BE2C (cell line): ENCODE measurements at regions not wholly inside any gene's neighbourhood (a gene's known extent, or its start where the extent isn't known, plus 50 kb on each side); places are given as distances from the start of the nearest gene placed in this dataset.
A peak's percentile ranks its signal among the peaks of the same experiment; 100 is the strongest.

Experiments used
- DNase-seq: peaks from one replicate; pipeline ENCODE4 v3.0.0-alpha.2; 2020
- H3K27me3 ChIP-seq: fragments of 250-450 bp; sonication (Bioruptor Pico); 2 replicates; pipeline ENCODE4 v1.5.1; 2020; ENCODE audit warnings: mild to moderate bottlenecking
- H3K36me3 ChIP-seq: fragments of 250-450 bp; sonication (Bioruptor Pico); 2 replicates; pipeline ENCODE4 v1.5.1; 2020; ENCODE audit warnings: mild to moderate bottlenecking
- H3K4me1 ChIP-seq: fragments of 250-450 bp; sonication (Bioruptor Pico); 2 replicates; pipeline ENCODE4 v1.5.1; 2020
- H3K4me3 ChIP-seq: 2 replicates; pipeline ENCODE4 v1.5.1; 2011; ENCODE audit warnings: low read depth, low read length
- H3K9me3 ChIP-seq: fragments of 250-450 bp; sonication (Bioruptor Pico); 2 replicates; pipeline ENCODE4 v1.5.1; 2020
- TF ChIP-seq, protein P1 (sequence below): IDR thresholded peaks from 2 replicates; pipeline ENCODE4 v1.5.1; 2012; ENCODE audit warnings: mild to moderate bottlenecking, low read depth, low read length

DNA sequence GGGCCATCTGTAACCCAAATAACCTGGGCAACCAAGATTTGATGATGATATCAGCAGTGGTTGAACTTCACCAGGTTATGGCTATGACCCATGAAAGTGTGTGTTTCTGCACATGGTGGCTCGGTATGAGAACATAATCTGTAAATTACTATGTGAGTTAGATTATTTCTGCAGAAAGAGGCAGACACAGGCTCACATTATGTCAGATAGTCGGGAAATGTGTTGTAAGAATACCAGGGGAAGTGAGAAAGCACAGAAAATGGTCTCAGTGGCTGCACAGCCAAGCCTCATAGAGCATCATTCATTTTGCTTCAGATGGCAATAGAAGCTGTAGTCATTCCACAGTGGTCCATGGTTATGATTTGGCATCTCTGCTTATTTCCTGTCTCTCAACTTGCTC lies 63.0 kb upstream of the RBPJ start:
- Histone ChIP-seq H3K9me3 (no peaks in the 10 kb centered on the region), H3K36me3 (no peaks in the 10 kb centered on the region), H3K27me3 (no peaks in the 10 kb centered on the region; the same call in 1 of the 2 replicates), H3K4me1 (no peaks in the 10 kb centered on the region), H3K4me3 (no peak overlapping the region)
- TF ChIP-seq, protein P1, sequence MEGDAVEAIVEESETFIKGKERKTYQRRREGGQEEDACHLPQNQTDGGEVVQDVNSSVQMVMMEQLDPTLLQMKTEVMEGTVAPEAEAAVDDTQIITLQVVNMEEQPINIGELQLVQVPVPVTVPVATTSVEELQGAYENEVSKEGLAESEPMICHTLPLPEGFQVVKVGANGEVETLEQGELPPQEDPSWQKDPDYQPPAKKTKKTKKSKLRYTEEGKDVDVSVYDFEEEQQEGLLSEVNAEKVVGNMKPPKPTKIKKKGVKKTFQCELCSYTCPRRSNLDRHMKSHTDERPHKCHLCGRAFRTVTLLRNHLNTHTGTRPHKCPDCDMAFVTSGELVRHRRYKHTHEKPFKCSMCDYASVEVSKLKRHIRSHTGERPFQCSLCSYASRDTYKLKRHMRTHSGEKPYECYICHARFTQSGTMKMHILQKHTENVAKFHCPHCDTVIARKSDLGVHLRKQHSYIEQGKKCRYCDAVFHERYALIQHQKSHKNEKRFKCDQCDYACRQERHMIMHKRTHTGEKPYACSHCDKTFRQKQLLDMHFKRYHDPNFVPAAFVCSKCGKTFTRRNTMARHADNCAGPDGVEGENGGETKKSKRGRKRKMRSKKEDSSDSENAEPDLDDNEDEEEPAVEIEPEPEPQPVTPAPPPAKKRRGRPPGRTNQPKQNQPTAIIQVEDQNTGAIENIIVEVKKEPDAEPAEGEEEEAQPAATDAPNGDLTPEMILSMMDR, result no peak
- DNase-seq, result no peak

DNA sequence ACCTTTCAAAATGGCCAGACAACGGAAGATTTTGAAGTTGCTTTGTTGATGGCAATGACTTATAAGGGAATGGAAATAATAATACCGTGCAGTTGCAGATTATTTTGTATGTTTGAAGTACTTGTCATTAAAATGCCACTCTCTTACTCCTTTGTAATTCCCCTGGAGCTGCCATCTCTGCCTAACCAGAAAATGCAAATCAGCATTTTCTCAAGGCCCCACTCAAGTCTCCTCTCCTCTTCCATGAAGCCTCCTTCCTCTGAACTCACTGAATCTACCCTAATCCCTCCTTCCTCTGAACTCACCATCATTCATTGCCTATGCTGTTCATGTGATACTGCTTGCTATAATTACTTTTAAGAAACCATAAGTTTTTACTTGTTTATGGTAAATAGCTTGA lies 60.2 kb upstream of the RBPJ start:
- TF ChIP-seq, protein P1, result no peak
- Histone ChIP-seq H3K36me3 (no peaks in the 10 kb centered on the region), H3K4me1 (no peaks in the 10 kb centered on the region)

DNA sequence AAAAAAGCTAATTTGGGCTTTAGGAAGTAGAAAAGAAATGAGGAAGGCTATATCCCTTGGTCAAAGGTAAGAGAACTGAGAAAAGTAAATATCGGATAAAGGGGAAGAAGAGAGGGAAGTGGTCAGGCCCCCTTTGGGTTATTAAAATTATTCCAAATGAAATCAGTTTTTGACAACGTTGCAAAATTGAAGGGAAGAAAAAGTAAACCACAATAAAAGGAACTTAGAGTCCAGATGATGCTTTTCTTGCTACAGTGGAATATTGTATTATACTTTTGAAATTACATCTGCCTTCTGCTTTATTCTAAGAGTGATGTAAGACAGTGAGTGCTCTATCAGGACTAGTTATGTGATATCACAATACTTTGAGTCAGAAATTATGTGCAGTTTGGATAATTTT lies 59.4 kb upstream of the RBPJ start:
- no peaks in the 10 kb centered on the region for H3K9me3 ChIP-seq
- TF ChIP-seq, protein P1, result no peak
- no peak overlapping the region for H3K4me3 ChIP-seq
- no peaks in the 10 kb centered on the region for H3K36me3 ChIP-seq
- H3K4me1 ChIP-seq, result no peaks in the 10 kb centered on the region
- no peaks in the 10 kb centered on the region; the same call in 1 of the 2 replicates for H3K27me3 ChIP-seq
- DNase-seq, result no peak

More for the DNA sequence above, 60.2 kb upstream of the RBPJ start:
- Histone ChIP-seq H3K9me3 (no peaks in the 10 kb centered on the region), H3K27me3 (no peaks in the 10 kb centered on the region; the same call in 1 of the 2 replicates), H3K4me3 (no peak overlapping the region)
- DNase-seq, result no peak

DNA sequence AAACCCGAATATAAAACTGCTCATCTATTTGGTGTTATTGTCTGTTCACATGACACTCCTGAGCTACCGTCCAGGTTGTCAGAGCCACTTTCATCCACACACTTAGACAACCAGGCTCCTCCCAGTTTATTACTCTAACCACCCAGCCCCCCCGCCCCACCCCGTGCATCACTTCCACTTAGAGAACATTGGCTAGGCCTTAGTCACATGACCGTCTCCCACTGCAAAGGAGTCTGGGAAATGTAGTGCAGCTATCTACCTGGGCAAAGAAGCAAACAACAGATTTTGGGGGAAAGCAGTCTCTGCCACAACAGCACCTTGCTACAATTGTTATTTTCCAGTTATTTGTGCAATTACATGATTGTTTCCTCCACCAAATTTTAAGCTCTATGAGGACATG lies 57.6 kb upstream of the RBPJ start:
- Histone ChIP-seq H3K27me3 (no peaks in the 10 kb centered on the region), H3K4me3 (no peak overlapping the region), H3K9me3 (no peaks in the 10 kb centered on the region), H3K4me1 (no peaks in the 10 kb centered on the region), H3K36me3 (no peaks in the 10 kb centered on the region)
- TF ChIP-seq, protein P1, result no peak
- peak; percentile 9 for DNase-seq

DNA sequence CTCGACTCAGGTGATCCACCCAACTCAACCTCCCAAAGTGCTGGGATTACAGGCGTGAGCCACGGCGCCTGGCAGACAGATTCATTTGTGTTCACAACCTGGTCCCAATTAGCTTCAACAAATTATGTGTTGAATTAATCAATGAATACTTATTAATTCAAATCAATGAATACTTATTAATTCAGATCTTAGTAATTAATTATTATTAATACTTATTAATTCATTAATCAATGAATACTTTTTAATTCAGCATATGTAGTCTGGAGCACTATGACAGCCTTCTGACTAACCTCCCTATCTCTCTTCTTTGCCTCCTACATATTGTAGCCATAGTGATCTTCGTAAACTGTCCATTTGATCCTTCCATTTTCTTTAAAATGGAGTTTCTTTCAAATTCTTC lies 56.7 kb upstream of the RBPJ start:
- DNase-seq, result no peak
- H3K9me3 ChIP-seq, result no peaks in the 10 kb centered on the region
- no peaks in the 10 kb centered on the region for H3K4me1 ChIP-seq
- TF ChIP-seq, protein P1, result no peak
- no peaks in the 10 kb centered on the region for H3K36me3 ChIP-seq
- no peaks in the 10 kb centered on the region for H3K27me3 ChIP-seq
- no peak overlapping the region for H3K4me3 ChIP-seq

DNA sequence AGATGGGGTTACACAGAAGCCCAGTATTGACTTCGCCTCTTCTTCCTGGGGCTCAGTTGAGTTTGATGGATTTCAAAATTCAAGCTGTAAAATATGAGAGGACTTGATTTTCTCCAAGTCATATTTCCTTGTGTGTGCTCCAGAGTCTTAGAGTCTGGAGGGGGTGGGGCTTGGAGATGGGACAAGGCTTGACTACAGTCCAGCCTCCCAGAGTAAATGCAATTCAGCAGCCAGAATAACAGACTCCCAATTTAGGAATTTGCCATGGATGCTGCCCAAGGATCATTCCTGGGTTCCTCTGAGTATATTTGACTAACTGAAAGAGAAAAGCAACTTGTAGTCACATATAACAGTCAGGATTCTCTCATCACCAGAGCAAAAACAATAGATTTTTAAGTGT lies 53.7 kb upstream of the RBPJ start:
- DNase-seq, result no peak
- Histone ChIP-seq H3K4me1 (no peaks in the 10 kb centered on the region), H3K9me3 (no peaks in the 10 kb centered on the region), H3K27me3 (no peaks in the 10 kb centered on the region), H3K4me3 (no peak overlapping the region), H3K36me3 (no peaks in the 10 kb centered on the region)
- TF ChIP-seq, protein P1, result no peak
